ENCODE measurements at regions not wholly inside any gene's neighbourhood (a gene's known extent, or its start where the extent isn't known, plus 50 kb on each side); places are given as distances from the start of the nearest gene placed in this dataset.

- Histone ChIP-seq H3K27me3 (replicated peaks in 1 of 4; ENCODE audit: control extremely low read depth in 1 of 4, control insufficient read depth in 3 of 4, insufficient read depth in 4 of 4, low read length in 3 of 4) (no peaks in the 10 kb centered on the region), H2AFZ (ENCODE audit: insufficient read depth, low read depth, low read length, poor library complexity, severe bottlenecking) (no peak overlapping the region), H3K4me3 (ENCODE audit: control extremely low read depth in 1 of 5, extremely low read depth in 1 of 5, insufficient read depth in 1 of 5, low read depth in 2 of 5, low read length in 4 of 5) (no peak overlapping the region), H3K4me1 (ENCODE audit: control insufficient read depth in 2 of 2, insufficient read depth in 2 of 2, low read length in 2 of 2) (peaks cover 14 to 20% of the 10 kb centered on the region in 2 donors), H3K4me2 (replicated peaks; ENCODE audit: low read depth, low read length, poor library complexity, severe bottlenecking) (no peak overlapping the region), H3K9ac (ENCODE audit: low read length) (no peak overlapping the region), H3K79me2 (ENCODE audit: control insufficient read depth, insufficient read depth, low read length) (no peaks in the 10 kb centered on the region), H3K9me3 (ENCODE audit: control extremely low read depth in 1 of 3, control insufficient read depth in 2 of 3, insufficient read depth in 1 of 3, low read length in 2 of 3) (peaks cover 3 to 17% (median 5%) of the 10 kb centered on the region in 3 donors), H3K36me3 (replicated peaks in 1 of 2; ENCODE audit: control extremely low read depth in 1 of 2, control insufficient read depth in 1 of 2, extremely low read depth in 1 of 2, insufficient read depth in 2 of 2, low read length in 1 of 2) (no peaks in the 10 kb centered on the region), H3K27ac (ENCODE audit: low read length in 2 of 2) (no peak overlapping the region), H4K20me1 (ENCODE audit: control insufficient read depth, insufficient read depth, low read length, poor library complexity, severe bottlenecking) (no peaks in the 10 kb centered on the region)
- Mint-ChIP-seq H3K4me3 (no peak overlapping the region), H3K27me3 (no peaks in the 10 kb centered on the region), H3K27ac (no peak overlapping the region), H3K4me1 (peaks cover 30% of the 10 kb centered on the region), H3K9me3 (ENCODE audit: insufficient read depth) (peaks cover 6% of the 10 kb centered on the region)
- CTCF ChIA-PET = no interaction called here
- POLR2A ChIA-PET = no interaction called here
- no peak for ATAC-seq (ENCODE audit: low read depth)
- 85% methylated on average over 3 of the region's 4 CpGs for WGBS (ENCODE audit: insufficient coverage)
- DNase-seq = no peak
- no peak for TF ChIP-seq EZH2 (IDR thresholded peaks at IDR 0.05; ENCODE audit: borderline replicate concordance, insufficient read depth, low read depth, low read length, poor library complexity, severe bottlenecking)
- no peak for TF ChIP-seq CTCF (IDR thresholded peaks at IDR 0.05)
- intact Hi-C loops (cut with micrococcal nuclease) = no loop called here
Measured at GRCh38 chr11:45035413-45035812, 84.7 kb upstream of the TP53I11 start.

GRCh38 chr11:45036010-45036409 lies 85.3 kb upstream of the TP53I11 start:
- Histone ChIP-seq H3K4me2 (replicated peaks; ENCODE audit: low read depth, low read length, poor library complexity, severe bottlenecking) (no peak overlapping the region), H3K9ac (ENCODE audit: low read length) (no peak overlapping the region), H4K20me1 (ENCODE audit: control insufficient read depth, insufficient read depth, low read length, poor library complexity, severe bottlenecking) (no peaks in the 10 kb centered on the region), H3K36me3 (replicated peaks in 1 of 2; ENCODE audit: control extremely low read depth in 1 of 2, control insufficient read depth in 1 of 2, extremely low read depth in 1 of 2, insufficient read depth in 2 of 2, low read length in 1 of 2) (no peaks in the 10 kb centered on the region), H2AFZ (ENCODE audit: insufficient read depth, low read depth, low read length, poor library complexity, severe bottlenecking) (no peak overlapping the region), H3K27ac (ENCODE audit: low read length in 2 of 2) (no peak overlapping the region), H3K4me1 (ENCODE audit: control insufficient read depth in 2 of 2, insufficient read depth in 2 of 2, low read length in 2 of 2) (peaks cover 14 to 20% of the 10 kb centered on the region in 2 donors), H3K27me3 (replicated peaks in 1 of 4; ENCODE audit: control extremely low read depth in 1 of 4, control insufficient read depth in 3 of 4, insufficient read depth in 4 of 4, low read length in 3 of 4) (no peaks in the 10 kb centered on the region), H3K79me2 (ENCODE audit: control insufficient read depth, insufficient read depth, low read length) (no peaks in the 10 kb centered on the region), H3K4me3 (ENCODE audit: control extremely low read depth in 1 of 5, extremely low read depth in 1 of 5, insufficient read depth in 1 of 5, low read depth in 2 of 5, low read length in 4 of 5) (no peak overlapping the region), H3K9me3 (ENCODE audit: control extremely low read depth in 1 of 3, control insufficient read depth in 2 of 3, insufficient read depth in 1 of 3, low read length in 2 of 3) (peaks cover 3 to 17% (median 5%) of the 10 kb centered on the region in 3 donors)
- Mint-ChIP-seq H3K27me3 (no peaks in the 10 kb centered on the region), H3K9me3 (ENCODE audit: insufficient read depth) (peaks cover 6% of the 10 kb centered on the region), H3K4me1 (peaks cover 25% of the 10 kb centered on the region), H3K27ac (no peak overlapping the region), H3K4me3 (no peak overlapping the region)
- 96% methylated on average over 3 of the region's 3 CpGs for WGBS (ENCODE audit: insufficient coverage)
- TF ChIP-seq CTCF (IDR thresholded peaks at IDR 0.05) (no peak), EZH2 (IDR thresholded peaks at IDR 0.05; ENCODE audit: borderline replicate concordance, insufficient read depth, low read depth, low read length, poor library complexity, severe bottlenecking) (no peak)
- ATAC-seq (ENCODE audit: low read depth) (no peak), DNase-seq (no peak)
- ChIA-PET CTCF (no interaction called here), POLR2A (no interaction called here)
- intact Hi-C loops (cut with micrococcal nuclease) = no loop called here
